Suprapubic skin (tissue), 4 donors: ENCODE measurements at regions not wholly inside any gene's neighbourhood (a gene's known extent, or its start where the extent isn't known, plus 50 kb on each side); places are given as distances from the start of the nearest gene placed in this dataset.

ENCODE experiments used
- CTCF ChIP-seq, 2 donors: fragments of 200-600 bp in 1 of 2; fragments of 450-650 bp in 1 of 2; sonication (generic) in 1 of 2; IDR thresholded peaks; one replicate each; pipeline ENCODE4 v1.5.1; 2016 to 2019; ENCODE audit warnings: antibody characterized with exemption in 2 of 2, mild to moderate bottlenecking in 1 of 2, moderate library complexity in 1 of 2
- EP300 ChIP-seq: sonication (generic); formaldehyde crosslinking; IDR thresholded peaks from one replicate; pipeline ENCODE4 v1.6.1; 2017; ENCODE audit warnings: antibody characterized with exemption
- POLR2A ChIP-seq, 2 donors: fragments of 450-650 bp; IDR thresholded peaks; one replicate each; pipeline ENCODE4 v1.6.1; 2017; ENCODE audit warnings: antibody characterized with exemption in 2 of 2, mild to moderate bottlenecking in 2 of 2, moderate library complexity in 2 of 2
- POLR2AphosphoS5 ChIP-seq, 3 donors: sonication (generic); formaldehyde crosslinking; IDR thresholded peaks; one replicate each; pipeline ENCODE4 v1.6.1; 2017; ENCODE audit warnings: antibody characterized with exemption in 3 of 3

- TF ChIP-seq CTCF (IDR thresholded peaks at IDR 0.05) (no peak), POLR2AphosphoS5 (IDR thresholded peaks at IDR 0.05) (no peak), POLR2A (IDR thresholded peaks at IDR 0.05) (no peak), EP300 (no peak)
These were observed 334.9 kb upstream of the GATB start for GRCh38 chr4:152095701-152096070.
